Heart left ventricle (tissue), 13 donors: ENCODE measurements at regions not wholly inside any gene's neighbourhood (a gene's known extent, or its start where the extent isn't known, plus 50 kb on each side); places are given as distances from the start of the nearest gene placed in this dataset.

Source experiments
- POLR2A ChIP-seq, 2 donors: fragments of 450-650 bp; IDR thresholded peaks; one replicate each; pipeline ENCODE4 v1.6.1; 2017; ENCODE audit warnings: antibody characterized with exemption in 2 of 2, mild to moderate bottlenecking in 2 of 2, moderate library complexity in 2 of 2
- TF ChIP-seq, protein P1 (sequence below), 12 donors: fragments of 200-600 bp; sonication (generic) in 4 of 12; IDR thresholded peaks; one replicate each; pipeline versions ENCODE4 v1.5.0 to v1.8.0; 2018 to 2022; ENCODE audit warnings: antibody characterized with exemption in 12 of 12, mild to moderate bottlenecking in 5 of 12
- donor health status: ischemic (EF 13 %, LVEDD 7.1; RV severe dilation, severe dysfunction).
- donor health status: DM: no; HTN: yes; CAD: no.
- donor health status: DM: no; HTN: no; CAD: no.
- donor health status: ischemic (EF 25% LVEDD 6.9; RV normal size, moderate dysfunction).
- donor health status: ischemic (EF 25% LVEDD 5.7; RV mildly dilated, moderate dysfunction).
- donor health status: ischemic (EF 35%, LVEDD 5.7; RV mildly dilated, moderate dysfunction).
- donor health status: nonischemic (EF 11% LVEDD 7.7; RV severe dilation, severe dysfunction).
- donor health status: DM: yes; HTN: yes; CAD: no.
- donor health status: PGD.
- donor health status: ischemic (EF 29% LVEDD 5.4; RV normal size, mild dysfunction).
- donor health status: nonischemic (EF 23%, LVEDD 6.1; RV moderate dilation, normal function).

DNA sequence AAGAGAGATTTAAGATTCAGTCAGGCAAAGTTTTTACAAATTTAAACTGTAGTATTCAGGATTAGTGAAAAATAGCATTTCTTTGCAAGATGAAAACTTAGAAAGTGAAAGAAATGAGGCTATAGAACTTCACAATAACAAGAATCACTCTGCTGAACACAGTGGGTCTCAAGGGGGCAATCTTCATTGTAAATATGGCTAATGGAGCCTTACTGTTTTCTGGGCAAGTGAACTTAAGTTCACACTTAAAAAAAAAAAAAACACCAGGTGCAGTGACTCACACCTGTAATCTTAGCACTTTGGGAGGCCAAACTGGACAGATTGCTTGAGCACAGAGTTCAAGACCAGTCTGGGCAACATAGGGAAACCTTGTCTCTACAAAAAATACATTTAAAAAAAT, 175.9 kb upstream of the SNX2 start:
- TF ChIP-seq, protein P1, sequence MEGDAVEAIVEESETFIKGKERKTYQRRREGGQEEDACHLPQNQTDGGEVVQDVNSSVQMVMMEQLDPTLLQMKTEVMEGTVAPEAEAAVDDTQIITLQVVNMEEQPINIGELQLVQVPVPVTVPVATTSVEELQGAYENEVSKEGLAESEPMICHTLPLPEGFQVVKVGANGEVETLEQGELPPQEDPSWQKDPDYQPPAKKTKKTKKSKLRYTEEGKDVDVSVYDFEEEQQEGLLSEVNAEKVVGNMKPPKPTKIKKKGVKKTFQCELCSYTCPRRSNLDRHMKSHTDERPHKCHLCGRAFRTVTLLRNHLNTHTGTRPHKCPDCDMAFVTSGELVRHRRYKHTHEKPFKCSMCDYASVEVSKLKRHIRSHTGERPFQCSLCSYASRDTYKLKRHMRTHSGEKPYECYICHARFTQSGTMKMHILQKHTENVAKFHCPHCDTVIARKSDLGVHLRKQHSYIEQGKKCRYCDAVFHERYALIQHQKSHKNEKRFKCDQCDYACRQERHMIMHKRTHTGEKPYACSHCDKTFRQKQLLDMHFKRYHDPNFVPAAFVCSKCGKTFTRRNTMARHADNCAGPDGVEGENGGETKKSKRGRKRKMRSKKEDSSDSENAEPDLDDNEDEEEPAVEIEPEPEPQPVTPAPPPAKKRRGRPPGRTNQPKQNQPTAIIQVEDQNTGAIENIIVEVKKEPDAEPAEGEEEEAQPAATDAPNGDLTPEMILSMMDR (IDR thresholded peaks at IDR 0.05) = no peak
- TF ChIP-seq POLR2A (IDR thresholded peaks at IDR 0.05) = no peak
